CD14-positive monocyte (primary cell): ENCODE measurements at regions not wholly inside any gene's neighbourhood (a gene's known extent, or its start where the extent isn't known, plus 50 kb on each side); places are given as distances from the start of the nearest gene placed in this dataset.

Source experiments
- DNase-seq, 3 donors: peaks; one replicate each; pipeline ENCODE4 v3.0.0-alpha.2; 2011 to 2022
- H2AFZ ChIP-seq: 2 replicates; pipeline ENCODE4 v1.6.0; 2012; ENCODE audit warnings: mild to moderate bottlenecking, low read depth, low read length, inconsistent platforms; ENCODE audit not compliant: insufficient read depth, poor library complexity, severe bottlenecking
- H3K27ac ChIP-seq, 2 donors: 1 replicate in 1 of 2; 2 replicates in 1 of 2; pipeline ENCODE4 v1.5.1; 2012 to 2013; ENCODE audit warnings: low read length in 2 of 2, control low read depth in 1 of 2, inconsistent platforms in 1 of 2, low read depth in 1 of 2, mild to moderate bottlenecking in 1 of 2
- H3K27me3 ChIP-seq, 2 donors: one replicate each; pipeline versions ENCODE4 v1.6.0 to v1.6.1; 2011 to 2013; ENCODE audit warnings: low read length in 2 of 2; ENCODE audit not compliant: control insufficient read depth in 2 of 2, insufficient read depth in 2 of 2
- H3K36me3 ChIP-seq, 2 donors: replicated peaks in 1 of 2; 1 replicate in 1 of 2; 2 replicates in 1 of 2; pipeline versions ENCODE4 v1.5.1 to v1.6.1; 2012 to 2013; ENCODE audit warnings: low read length in 2 of 2, control low read depth in 1 of 2, inconsistent platforms in 1 of 2, mild to moderate bottlenecking in 1 of 2; ENCODE audit not compliant: insufficient read depth in 2 of 2, control insufficient read depth in 1 of 2
- H3K4me1 ChIP-seq, 2 donors: 1 replicate in 1 of 2; 2 replicates in 1 of 2; pipeline versions ENCODE4 v1.5.1 to v1.6.1; 2012 to 2013; ENCODE audit warnings: low read length in 2 of 2, control low read depth in 1 of 2, inconsistent platforms in 1 of 2, mild to moderate bottlenecking in 1 of 2, moderate library complexity in 1 of 2; ENCODE audit not compliant: insufficient read depth in 2 of 2, control insufficient read depth in 1 of 2
- H3K4me2 ChIP-seq: replicated peaks from 2 replicates; pipeline ENCODE3; 2012; ENCODE audit warnings: low read length, moderate library complexity, mild to moderate bottlenecking; ENCODE audit not compliant: poor library complexity, severe bottlenecking; ENCODE audit errors: extremely low read depth
- H3K4me3 ChIP-seq, 3 experiments: fragments of 200-600 bp in 1 of 3; sonication (generic) in 1 of 3; replicated peaks in 1 of 3; 1 replicate in 2 of 3; 2 replicates in 1 of 3; pipeline ENCODE4 v1.5.1; 2011 to 2013; ENCODE audit warnings: low read length in 3 of 3, mild to moderate bottlenecking in 3 of 3, control low read depth in 2 of 3, low read depth in 2 of 3, inconsistent platforms in 1 of 3, moderate library complexity in 1 of 3
- H3K79me2 ChIP-seq: 2 replicates; pipeline ENCODE4 v1.6.0; 2012; ENCODE audit warnings: mild to moderate bottlenecking, control low read depth, inconsistent platforms, low read length, moderate library complexity; ENCODE audit not compliant: insufficient read depth
- H3K9ac ChIP-seq: 2 replicates; pipeline ENCODE4 v1.6.0; 2017; ENCODE audit warnings: low read length, mild to moderate bottlenecking; ENCODE audit not compliant: insufficient read depth, poor library complexity, severe bottlenecking
- H3K9me3 ChIP-seq, 2 donors: replicated peaks in 1 of 2; 1 replicate in 1 of 2; 2 replicates in 1 of 2; pipeline versions ENCODE4 v1.5.1 to v1.6.1; 2012 to 2013; ENCODE audit warnings: low read length in 2 of 2, control low read depth in 1 of 2; ENCODE audit not compliant: control insufficient read depth in 1 of 2, insufficient read depth in 1 of 2
- H4K20me1 ChIP-seq: 2 replicates; pipeline ENCODE4 v1.6.0; 2012; ENCODE audit warnings: mild to moderate bottlenecking, low read length, control low read depth, moderate library complexity; ENCODE audit not compliant: insufficient read depth
- H3K27ac Mint-ChIP-seq, 7 donors: one replicate each; pipeline ENCODE4 v1.8.0; 2020; ENCODE audit warnings: mild to moderate bottlenecking in 7 of 7, mixed read lengths in 7 of 7, moderate library complexity in 6 of 7, inconsistent platforms in 2 of 7
- H3K27me3 Mint-ChIP-seq, 3 donors: one replicate each; pipeline ENCODE4 v1.8.0; 2021 to 2022; ENCODE audit warnings: low read depth in 3 of 3, mild to moderate bottlenecking in 3 of 3, mixed read lengths in 3 of 3, moderate library complexity in 3 of 3, inconsistent platforms in 1 of 3
- H3K36me3 Mint-ChIP-seq, 2 donors: one replicate each; pipeline ENCODE4 v1.8.0; 2020; ENCODE audit warnings: mixed read lengths in 2 of 2, inconsistent platforms in 1 of 2, mild to moderate bottlenecking in 1 of 2
- H3K4me1 Mint-ChIP-seq: one replicate; pipeline ENCODE4 v1.8.0; 2020; ENCODE audit warnings: mild to moderate bottlenecking, mixed read lengths
- H3K4me3 Mint-ChIP-seq, 2 donors: one replicate each; pipeline ENCODE4 v1.8.0; 2020; ENCODE audit warnings: mild to moderate bottlenecking in 2 of 2, mixed read lengths in 2 of 2, moderate library complexity in 1 of 2
- H3K9me3 Mint-ChIP-seq, 7 donors: one replicate each; pipeline ENCODE4 v1.8.0; 2020 to 2022; ENCODE audit warnings: mixed read lengths in 7 of 7, mild to moderate bottlenecking in 6 of 7, moderate library complexity in 6 of 7, inconsistent platforms in 2 of 7
- CTCF ChIP-seq: fragments of 200-600 bp; IDR thresholded peaks from one replicate; pipeline ENCODE4 v1.8.0; 2022; ENCODE audit warnings: antibody characterized with exemption, mild to moderate bottlenecking
- intact Hi-C, 2 donors: fragments of 100-400 bp; cut with micrococcal nuclease; formaldehyde crosslinking; loops; one replicate each; pipeline versions ENCODE4 v1.15.0 to v1.15.1; 2023

GRCh38 chr6:103236923-103237322, 1622.8 kb downstream of the HACE1 start:
- H2AFZ ChIP-seq = no peak overlapping the region
- no peaks in the 10 kb centered on the region for H3K36me3 ChIP-seq
- Mint-ChIP-seq H3K4me1 (no peaks in the 10 kb centered on the region), H3K27ac (no peak overlapping the region), H3K36me3 (no peaks in the 10 kb centered on the region), H3K9me3 (peaks cover 0 to 5% (median 0%) of the 10 kb centered on the region in 7 donors), H3K27me3 (no peaks in the 10 kb centered on the region), H3K4me3 (no peak overlapping the region)
- intact Hi-C loops = no loop called here
- no peaks in the 10 kb centered on the region for H3K27me3 ChIP-seq
- no peaks in the 10 kb centered on the region for H3K79me2 ChIP-seq
- H3K4me3 ChIP-seq = no peak overlapping the region
- H3K4me1 ChIP-seq = no peaks in the 10 kb centered on the region
- H4K20me1 ChIP-seq = no peaks in the 10 kb centered on the region
- no peak for DNase-seq
- no peak overlapping the region for H3K9ac ChIP-seq
- H3K27ac ChIP-seq = no peak overlapping the region
- H3K9me3 ChIP-seq = peaks cover 3 to 7% of the 10 kb centered on the region in 2 donors
- H3K4me2 ChIP-seq = no peak overlapping the region
- TF ChIP-seq CTCF = no peak

GRCh38 chr6:103231181-103231580, 1628.5 kb downstream of the HACE1 start:
- no peaks in the 10 kb centered on the region for H3K27me3 Mint-ChIP-seq
- H3K79me2 ChIP-seq = no peaks in the 10 kb centered on the region
- no peak overlapping the region for H3K27ac ChIP-seq
- no peak overlapping the region for H3K9ac ChIP-seq
- H3K9me3 ChIP-seq = peaks cover 12 to 14% of the 10 kb centered on the region in 2 donors
- no peak overlapping the region for H2AFZ ChIP-seq
- no peaks in the 10 kb centered on the region for H3K36me3 Mint-ChIP-seq
- no peak overlapping the region for H3K27ac Mint-ChIP-seq
- no peak for DNase-seq
- no peak overlapping the region for H3K4me3 Mint-ChIP-seq
- H4K20me1 ChIP-seq = no peaks in the 10 kb centered on the region
- no peaks in the 10 kb centered on the region for H3K27me3 ChIP-seq
- intact Hi-C loops = no loop called here
- H3K9me3 Mint-ChIP-seq = peaks cover 0 to 13% (median 8%) of the 10 kb centered on the region in 7 donors
- no peak overlapping the region for H3K4me2 ChIP-seq
- H3K36me3 ChIP-seq = no peaks in the 10 kb centered on the region
- TF ChIP-seq CTCF = no peak
- H3K4me1 ChIP-seq = no peaks in the 10 kb centered on the region
- H3K4me3 ChIP-seq = no peak overlapping the region
- no peaks in the 10 kb centered on the region for H3K4me1 Mint-ChIP-seq
